ENCODE measurements at regions not wholly inside any gene's neighbourhood (a gene's known extent, or its start where the extent isn't known, plus 50 kb on each side); places are given as distances from the start of the nearest gene placed in this dataset.

- Mint-ChIP-seq H3K4me3 (no peak overlapping the region), H3K27me3 (ENCODE audit: low read depth) (no peaks in the 10 kb centered on the region), H3K9me3 (ENCODE audit: insufficient read depth) (no peaks in the 10 kb centered on the region), H3K27ac (no peak overlapping the region), H3K4me1 (ENCODE audit: low read depth) (no peaks in the 10 kb centered on the region), H3K36me3 (ENCODE audit: low read depth) (no peaks in the 10 kb centered on the region)
- no peak for ATAC-seq
- ChIA-PET POLR2A (no interaction called here), CTCF (no interaction called here)
- no peak for DNase-seq
Observed at GRCh38 chr2:239589270-239589825, 188.5 kb upstream of the HDAC4 start.

- ChIA-PET POLR2A (no interaction called here), CTCF (no interaction called here)
- Mint-ChIP-seq H3K27me3 (ENCODE audit: low read depth) (no peaks in the 10 kb centered on the region), H3K4me3 (no peak overlapping the region), H3K36me3 (ENCODE audit: low read depth) (no peaks in the 10 kb centered on the region), H3K4me1 (ENCODE audit: low read depth) (no peaks in the 10 kb centered on the region), H3K9me3 (ENCODE audit: insufficient read depth) (no peaks in the 10 kb centered on the region), H3K27ac (no peak overlapping the region)
- DNase-seq, result no peak
- ATAC-seq, result no peak
Observed at GRCh38 chr2:239588451-239589269, 187.8 kb upstream of the HDAC4 start.

GRCh38 chr2:239587841-239588240, 187.0 kb upstream of the HDAC4 start:
- Mint-ChIP-seq H3K27me3 (ENCODE audit: low read depth) (no peaks in the 10 kb centered on the region), H3K36me3 (ENCODE audit: low read depth) (no peaks in the 10 kb centered on the region), H3K4me3 (no peak overlapping the region), H3K27ac (no peak overlapping the region), H3K4me1 (ENCODE audit: low read depth) (no peaks in the 10 kb centered on the region), H3K9me3 (ENCODE audit: insufficient read depth) (no peaks in the 10 kb centered on the region)
- ChIA-PET CTCF (no interaction called here), POLR2A (no interaction called here)
- no peak for DNase-seq
- no peak for ATAC-seq

- H3K27me3 Mint-ChIP-seq (ENCODE audit: low read depth), result no peaks in the 10 kb centered on the region
- ChIA-PET POLR2A (no interaction called here), CTCF (no interaction called here)
- ATAC-seq (no peak), DNase-seq (no peak)
- no peaks in the 10 kb centered on the region for H3K36me3 Mint-ChIP-seq (ENCODE audit: low read depth)
- H3K4me3 Mint-ChIP-seq, result no peak overlapping the region
- no peak overlapping the region for H3K27ac Mint-ChIP-seq
- H3K9me3 Mint-ChIP-seq (ENCODE audit: insufficient read depth), result no peaks in the 10 kb centered on the region
- no peaks in the 10 kb centered on the region for H3K4me1 Mint-ChIP-seq (ENCODE audit: low read depth)
Observed at GRCh38 chr2:239587311-239587731, 186.5 kb upstream of the HDAC4 start.

- Mint-ChIP-seq H3K36me3 (ENCODE audit: low read depth) (no peaks in the 10 kb centered on the region), H3K4me1 (ENCODE audit: low read depth) (no peaks in the 10 kb centered on the region), H3K27ac (no peak overlapping the region), H3K9me3 (ENCODE audit: insufficient read depth) (no peaks in the 10 kb centered on the region), H3K27me3 (ENCODE audit: low read depth) (no peaks in the 10 kb centered on the region), H3K4me3 (no peak overlapping the region)
- CTCF ChIA-PET, result no interaction called here
- DNase-seq, result no peak
- no peak for ATAC-seq
- POLR2A ChIA-PET, result no interaction called here
Observed at GRCh38 chr2:239586651-239587310, 186.0 kb upstream of the HDAC4 start.

GRCh38 chr2:239585422-239585821, 184.6 kb upstream of the HDAC4 start:
- CTCF ChIA-PET, result no interaction called here
- H3K36me3 Mint-ChIP-seq (ENCODE audit: low read depth), result no peaks in the 10 kb centered on the region
- DNase-seq (no peak), ATAC-seq (no peak)
- POLR2A ChIA-PET, result no interaction called here
- no peak overlapping the region for H3K27ac Mint-ChIP-seq
- H3K4me1 Mint-ChIP-seq (ENCODE audit: low read depth), result no peaks in the 10 kb centered on the region
- no peaks in the 10 kb centered on the region for H3K27me3 Mint-ChIP-seq (ENCODE audit: low read depth)
- no peaks in the 10 kb centered on the region for H3K9me3 Mint-ChIP-seq (ENCODE audit: insufficient read depth)
- no peak overlapping the region for H3K4me3 Mint-ChIP-seq

GRCh38 chr2:239584986-239585385, 184.2 kb upstream of the HDAC4 start:
- ChIA-PET POLR2A (no interaction called here), CTCF (no interaction called here)
- H3K9me3 Mint-ChIP-seq (ENCODE audit: insufficient read depth), result no peaks in the 10 kb centered on the region
- H3K27me3 Mint-ChIP-seq (ENCODE audit: low read depth), result no peaks in the 10 kb centered on the region
- no peak overlapping the region for H3K4me3 Mint-ChIP-seq
- ATAC-seq (no peak), DNase-seq (no peak)
- H3K4me1 Mint-ChIP-seq (ENCODE audit: low read depth), result no peaks in the 10 kb centered on the region
- H3K27ac Mint-ChIP-seq, result no peak overlapping the region
- no peaks in the 10 kb centered on the region for H3K36me3 Mint-ChIP-seq (ENCODE audit: low read depth)

GRCh38 chr2:239583879-239584859, 183.3 kb upstream of the HDAC4 start:
- ATAC-seq, result no peak
- H3K27me3 Mint-ChIP-seq (ENCODE audit: low read depth), result no peaks in the 10 kb centered on the region
- no peaks in the 10 kb centered on the region for H3K4me1 Mint-ChIP-seq (ENCODE audit: low read depth)
- no peaks in the 10 kb centered on the region for H3K36me3 Mint-ChIP-seq (ENCODE audit: low read depth)
- ChIA-PET POLR2A (no interaction called here), CTCF (no interaction called here)
- no peak for DNase-seq
- H3K4me3 Mint-ChIP-seq, result no peak overlapping the region
- H3K27ac Mint-ChIP-seq, result no peak overlapping the region
- H3K9me3 Mint-ChIP-seq (ENCODE audit: insufficient read depth), result no peaks in the 10 kb centered on the region

- H3K27ac Mint-ChIP-seq, result no peak overlapping the region
Observed at GRCh38 chr2:239583171-239583878, 182.5 kb upstream of the HDAC4 start.

GRCh38 chr2:239582476-239582875, 181.7 kb upstream of the HDAC4 start:
- DNase-seq, result no peak
- POLR2A ChIA-PET, result no interaction called here
- ATAC-seq, result no peak
- H3K4me1 Mint-ChIP-seq (ENCODE audit: low read depth), result no peaks in the 10 kb centered on the region
- H3K4me3 Mint-ChIP-seq, result no peak overlapping the region
- H3K27ac Mint-ChIP-seq, result no peak overlapping the region
- no peaks in the 10 kb centered on the region for H3K36me3 Mint-ChIP-seq (ENCODE audit: low read depth)
- H3K9me3 Mint-ChIP-seq (ENCODE audit: insufficient read depth), result no peaks in the 10 kb centered on the region
- CTCF ChIA-PET, result no interaction called here
- no peaks in the 10 kb centered on the region for H3K27me3 Mint-ChIP-seq (ENCODE audit: low read depth)

More at GRCh38 chr2:239583171-239583878, 182.5 kb upstream of the HDAC4 start:
- ATAC-seq (no peak), DNase-seq (no peak)
- no peaks in the 10 kb centered on the region for H3K9me3 Mint-ChIP-seq (ENCODE audit: insufficient read depth)
- POLR2A ChIA-PET, result no interaction called here
- H3K27me3 Mint-ChIP-seq (ENCODE audit: low read depth), result no peaks in the 10 kb centered on the region
- CTCF ChIA-PET, result no interaction called here
- H3K4me3 Mint-ChIP-seq, result no peak overlapping the region
- H3K4me1 Mint-ChIP-seq (ENCODE audit: low read depth), result no peaks in the 10 kb centered on the region
- no peaks in the 10 kb centered on the region for H3K36me3 Mint-ChIP-seq (ENCODE audit: low read depth)

GRCh38 chr2:239581352-239581901, 180.6 kb upstream of the HDAC4 start:
- ChIA-PET POLR2A (no interaction called here), CTCF (no interaction called here)
- no peak for DNase-seq
- H3K36me3 Mint-ChIP-seq (ENCODE audit: low read depth), result no peaks in the 10 kb centered on the region
- H3K9me3 Mint-ChIP-seq (ENCODE audit: insufficient read depth), result no peaks in the 10 kb centered on the region
- H3K27ac Mint-ChIP-seq, result no peak overlapping the region
- no peak overlapping the region for H3K4me3 Mint-ChIP-seq
- no peak for ATAC-seq
- H3K4me1 Mint-ChIP-seq (ENCODE audit: low read depth), result no peaks in the 10 kb centered on the region
- no peaks in the 10 kb centered on the region for H3K27me3 Mint-ChIP-seq (ENCODE audit: low read depth)
